ENCODE measurements at regions not wholly inside any gene's neighbourhood (a gene's known extent, or its start where the extent isn't known, plus 50 kb on each side); places are given as distances from the start of the nearest gene placed in this dataset.

DNA sequence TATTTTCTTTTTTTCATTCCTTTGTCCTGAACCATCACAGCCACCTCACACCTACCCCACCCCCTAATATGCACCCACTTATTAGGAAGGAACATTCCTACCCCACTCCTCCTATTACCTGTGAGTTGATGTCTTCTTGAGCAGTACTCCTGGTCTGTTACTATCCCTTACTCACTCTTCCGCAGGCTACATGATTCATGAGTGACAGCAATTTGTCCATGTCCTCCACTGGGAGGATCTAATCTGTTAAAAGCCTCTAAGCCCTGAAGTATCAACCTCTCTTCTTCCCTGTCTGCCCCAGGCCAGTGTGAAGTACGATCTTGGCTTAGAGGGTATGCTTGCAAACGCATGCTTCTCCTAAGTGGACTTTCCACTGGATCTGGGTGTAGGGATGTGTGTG lies 75.6 kb upstream of the RFX8 start:
- TF ChIP-seq, protein P1, sequence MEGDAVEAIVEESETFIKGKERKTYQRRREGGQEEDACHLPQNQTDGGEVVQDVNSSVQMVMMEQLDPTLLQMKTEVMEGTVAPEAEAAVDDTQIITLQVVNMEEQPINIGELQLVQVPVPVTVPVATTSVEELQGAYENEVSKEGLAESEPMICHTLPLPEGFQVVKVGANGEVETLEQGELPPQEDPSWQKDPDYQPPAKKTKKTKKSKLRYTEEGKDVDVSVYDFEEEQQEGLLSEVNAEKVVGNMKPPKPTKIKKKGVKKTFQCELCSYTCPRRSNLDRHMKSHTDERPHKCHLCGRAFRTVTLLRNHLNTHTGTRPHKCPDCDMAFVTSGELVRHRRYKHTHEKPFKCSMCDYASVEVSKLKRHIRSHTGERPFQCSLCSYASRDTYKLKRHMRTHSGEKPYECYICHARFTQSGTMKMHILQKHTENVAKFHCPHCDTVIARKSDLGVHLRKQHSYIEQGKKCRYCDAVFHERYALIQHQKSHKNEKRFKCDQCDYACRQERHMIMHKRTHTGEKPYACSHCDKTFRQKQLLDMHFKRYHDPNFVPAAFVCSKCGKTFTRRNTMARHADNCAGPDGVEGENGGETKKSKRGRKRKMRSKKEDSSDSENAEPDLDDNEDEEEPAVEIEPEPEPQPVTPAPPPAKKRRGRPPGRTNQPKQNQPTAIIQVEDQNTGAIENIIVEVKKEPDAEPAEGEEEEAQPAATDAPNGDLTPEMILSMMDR (IDR thresholded peaks at IDR 0.05) = no peak
- no peak for TF ChIP-seq POLR2A (IDR thresholded peaks at IDR 0.05)
